Head of caudate nucleus (tissue), 42 donors: ENCODE measurements at regions not wholly inside any gene's neighbourhood (a gene's known extent, or its start where the extent isn't known, plus 50 kb on each side); places are given as distances from the start of the nearest gene placed in this dataset.
"Not testable (repeated sequence)": the region's sequence is repeated elsewhere in the genome, so short reads cannot be mapped to it uniquely, and the experiment has no call there.

Experiments used
- DNase-seq, 42 donors: peaks; one replicate each; pipeline versions ENCODE4 v3.0.0 to v3.0.0-alpha.2; 2020 to 2021; ENCODE audit warnings: mixed read lengths in 7 of 42
- intact Hi-C: fragments of 100-400 bp; cut with DNase I; formaldehyde crosslinking; loops from one replicate; pipeline ENCODE4 v1.15.0; 2022

DNA sequence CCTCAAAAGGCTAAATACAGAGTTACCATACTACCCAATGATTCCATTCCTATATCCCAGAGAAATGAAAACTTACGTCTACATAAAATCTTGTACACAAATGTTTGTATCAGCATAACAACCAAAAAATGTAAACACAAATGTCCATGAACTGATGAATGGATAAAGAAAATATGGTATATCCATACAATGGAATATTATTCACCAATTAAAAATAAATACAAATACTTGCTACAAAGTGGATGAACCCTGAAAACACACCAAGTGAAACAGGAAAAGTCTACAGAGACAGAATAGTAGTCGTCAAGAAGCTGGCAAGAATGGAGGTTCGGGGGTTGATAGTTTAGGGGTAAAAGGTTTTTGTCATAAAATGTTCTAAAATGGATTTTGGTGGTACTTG is 54.0 kb upstream of the ANKRD28 start:
- intact Hi-C loops, result no loop called here
- no peak for DNase-seq

DNA sequence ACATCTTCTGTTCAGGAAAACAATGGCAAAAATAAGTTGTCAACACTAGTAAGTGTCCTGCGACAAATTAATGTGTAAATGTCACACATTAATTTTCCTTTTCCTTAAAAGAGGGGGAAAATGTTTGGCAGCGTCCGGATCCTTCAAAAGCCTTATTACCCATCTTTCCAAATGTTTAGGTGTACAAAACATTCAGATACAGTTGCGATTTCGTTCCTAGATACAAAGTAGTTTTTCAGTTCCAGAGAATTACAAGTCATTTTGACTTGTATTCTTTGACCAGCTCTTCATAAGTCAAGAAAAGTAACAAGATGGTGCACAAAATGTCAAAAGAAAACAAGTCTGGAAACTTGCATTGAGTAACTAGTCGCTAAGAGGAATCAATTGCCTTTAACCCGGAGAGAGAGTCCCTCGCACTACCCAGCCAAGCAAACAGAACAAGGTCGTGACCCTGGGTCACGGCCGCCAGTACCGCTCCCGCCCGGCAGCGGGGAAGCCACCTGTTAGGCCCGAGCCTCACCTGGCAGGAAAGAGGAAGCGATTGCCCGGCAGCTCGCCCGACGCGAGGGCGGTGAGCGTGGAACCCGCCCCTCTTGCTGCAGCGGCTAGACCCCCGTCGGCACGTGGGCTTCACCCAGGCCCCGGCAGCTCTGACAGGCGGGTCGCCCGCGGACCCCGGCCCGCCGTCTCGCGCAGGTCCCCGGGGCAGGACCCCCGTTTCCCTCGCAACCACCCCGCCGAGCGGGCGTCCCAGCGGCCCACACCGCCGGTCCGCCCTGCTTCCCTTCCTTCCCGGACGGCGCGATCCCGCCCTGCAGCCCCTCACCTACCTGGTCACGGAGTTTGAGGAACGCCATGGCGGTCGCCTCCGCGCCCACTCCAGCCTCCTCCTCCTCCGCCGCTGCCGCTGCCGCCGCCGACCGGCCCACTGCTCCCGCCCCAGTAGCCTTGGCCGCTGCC is 61.0 kb upstream of the ANKRD28 start:
- intact Hi-C loops, result loop anchor here (5.0 kb wide), 1 partner anchor 37 kb away; no protein-coding TSS in a partner anchor
- peak in 36 of 42 donors; percentile 6 to 52 (median 28) for DNase-seq

DNA sequence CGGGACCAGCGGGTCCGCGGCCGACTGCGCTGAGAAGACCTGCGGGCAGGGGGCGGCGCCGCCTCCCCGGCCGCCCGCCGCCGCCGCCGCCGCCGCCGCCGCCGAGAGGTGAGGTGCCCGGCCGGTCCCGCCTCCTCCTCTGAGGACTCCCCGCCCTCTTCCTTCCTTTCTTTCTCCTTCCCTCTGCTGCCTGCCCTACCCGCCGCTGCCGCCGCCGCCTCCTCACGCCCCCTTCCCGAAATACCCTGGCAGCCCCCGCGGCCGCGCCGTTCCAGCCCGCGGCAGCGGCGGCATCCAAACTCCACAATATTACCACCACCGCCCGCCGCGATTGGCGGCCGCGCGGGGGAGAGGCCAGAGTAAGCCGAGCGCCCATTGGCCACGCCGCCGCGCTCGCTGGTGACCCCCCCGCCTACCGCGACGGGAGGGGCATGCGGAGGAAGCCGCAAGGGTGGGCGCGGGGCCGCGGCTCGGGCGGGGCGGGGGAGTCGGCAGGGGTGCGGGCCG is 61.8 kb upstream of the ANKRD28 start:
- intact Hi-C loops, result loop anchor here (5.0 kb wide), 1 partner anchor 37 kb away; no protein-coding TSS in a partner anchor
- peak; percentile 62 to 95 (median 90) for DNase-seq

DNA sequence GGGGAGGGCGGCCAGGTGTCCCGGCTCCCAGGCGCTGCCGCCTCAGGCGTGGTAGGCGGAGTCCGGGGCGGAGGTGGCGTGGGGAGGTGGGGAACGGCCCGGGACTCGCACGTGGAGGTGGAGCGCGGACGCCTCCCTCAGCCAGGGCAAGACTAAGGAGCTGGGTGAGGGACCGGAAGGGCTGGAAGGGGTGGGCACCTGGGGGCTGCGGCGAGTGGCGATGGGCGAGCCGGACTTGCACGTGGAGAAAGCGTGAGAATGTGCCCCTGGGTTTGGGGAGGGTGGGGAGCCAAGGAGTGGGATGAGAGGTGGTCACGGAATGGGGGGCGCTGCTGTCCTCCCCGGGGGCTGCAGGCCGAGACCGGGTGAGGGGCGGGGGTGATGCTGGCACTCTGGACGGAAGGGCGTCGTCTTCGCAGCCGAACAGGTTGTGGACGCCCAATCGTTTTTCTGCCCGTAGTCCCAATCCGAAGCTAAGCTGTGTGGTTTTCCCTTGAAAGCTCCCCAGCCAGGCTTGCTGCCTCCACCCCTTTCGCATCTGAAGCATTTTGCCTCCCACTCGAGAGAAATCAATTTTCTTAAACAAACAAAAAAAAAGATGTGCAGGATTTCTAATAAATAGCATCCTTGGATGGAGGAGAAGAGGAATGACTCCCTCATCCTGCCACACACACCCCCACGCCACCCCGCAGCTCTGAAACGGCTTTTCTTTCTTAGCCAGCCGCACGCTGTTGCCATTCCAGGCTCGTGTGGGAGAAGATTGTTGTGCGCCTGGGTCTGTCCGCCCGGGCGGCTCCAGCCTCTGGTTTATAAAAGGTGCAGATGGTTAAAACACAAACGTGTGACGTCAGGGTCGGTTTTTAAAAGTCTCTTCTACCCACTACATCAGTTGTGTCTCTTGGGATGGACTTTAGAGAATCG is 62.5 kb upstream of the ANKRD28 start:
- DNase-seq, result peak; percentile 27 to 85 (median 69)
- intact Hi-C loops, result no loop called here

DNA sequence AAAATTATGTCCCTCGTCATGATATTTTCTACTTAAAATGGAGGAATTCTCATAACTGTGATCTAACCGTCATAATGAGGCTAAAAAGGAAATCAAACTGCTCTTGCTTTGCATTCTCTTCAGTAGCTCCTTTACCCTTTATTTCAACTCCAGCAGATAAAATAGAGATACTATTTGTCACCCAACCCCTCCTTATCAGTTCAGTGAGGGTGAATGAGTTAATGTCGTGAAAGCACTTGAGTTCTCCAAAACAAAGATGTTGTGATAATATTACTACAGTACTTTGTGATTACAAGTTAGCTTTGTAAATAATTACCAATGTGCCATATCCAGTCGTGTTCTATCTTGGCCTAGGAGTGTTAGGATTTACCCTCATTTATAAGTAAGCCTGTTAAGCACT is 63.4 kb upstream of the ANKRD28 start:
- intact Hi-C loops, result no loop called here
- no peak for DNase-seq

DNA sequence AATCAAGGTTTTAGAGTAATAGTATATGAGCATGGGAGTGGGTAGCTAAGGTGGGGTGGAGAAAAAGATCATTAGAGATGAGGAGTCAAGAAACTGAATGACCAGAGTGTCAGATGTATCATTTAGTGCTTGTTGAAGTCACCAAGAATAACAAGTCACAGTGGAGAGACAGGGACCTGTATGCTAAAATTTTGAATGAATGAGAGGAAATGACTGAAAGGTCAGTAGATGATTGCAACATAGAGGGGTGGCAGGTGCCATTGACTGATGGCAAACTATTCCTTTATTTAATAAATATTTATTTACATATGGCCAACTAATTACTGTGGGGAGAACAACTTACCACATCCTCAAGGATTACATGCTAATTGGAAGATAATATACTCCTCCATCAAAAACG is 75.0 kb upstream of the ANKRD28 start:
- intact Hi-C loops, result no loop called here
- DNase-seq, result no peak

DNA sequence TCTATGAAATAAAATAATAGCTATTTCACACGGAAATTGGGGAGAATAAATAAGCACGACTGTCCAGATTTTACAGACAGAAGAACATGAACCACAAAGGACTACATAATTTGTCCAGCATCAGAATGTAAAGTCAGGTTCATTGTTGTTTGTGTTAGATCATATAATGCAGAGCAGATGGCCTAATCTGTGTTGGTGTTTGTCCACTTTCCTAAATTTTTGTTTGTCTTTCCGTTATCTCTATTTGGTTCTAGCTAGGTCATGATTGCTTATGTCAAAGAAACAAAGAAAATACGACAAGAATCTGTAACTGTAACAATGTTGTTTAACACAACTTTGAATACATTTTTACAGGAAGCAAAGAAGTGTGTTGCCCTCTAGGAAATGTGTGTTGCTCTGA is 75.6 kb upstream of the ANKRD28 start:
- intact Hi-C loops, result no loop called here

DNA sequence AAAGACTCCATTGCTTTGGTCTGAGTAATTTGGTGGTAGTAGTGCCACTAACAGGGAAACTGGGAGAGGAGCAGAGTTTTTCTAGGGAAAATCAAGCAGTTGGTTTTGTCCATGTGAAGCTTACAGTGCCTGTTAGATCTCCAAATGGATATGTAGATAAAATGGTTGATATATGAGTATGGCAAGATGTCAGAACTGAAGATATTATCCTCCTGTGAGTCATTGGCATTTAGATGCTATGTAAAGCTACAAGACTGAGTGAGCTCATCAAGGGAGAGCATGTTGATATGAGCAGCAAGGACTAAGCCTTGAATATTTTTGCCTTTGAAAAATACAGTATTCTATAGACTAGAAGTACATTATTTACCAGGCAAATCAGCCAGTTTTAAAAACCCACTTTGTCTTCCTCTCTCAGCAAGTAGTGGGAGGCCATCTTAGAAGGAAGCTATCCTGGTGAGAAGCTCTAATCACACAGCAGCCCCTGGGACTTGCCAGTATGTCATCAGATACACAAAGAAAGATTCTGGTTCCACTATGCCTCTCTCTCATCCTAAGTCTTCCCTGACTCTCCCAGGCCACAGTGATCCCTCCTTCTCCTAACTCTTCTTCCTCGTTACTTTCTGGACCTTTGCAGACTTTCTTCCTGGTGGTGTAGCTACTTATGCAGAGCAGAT is 77.4 kb upstream of the ANKRD28 start:
- intact Hi-C loops, result no loop called here
- no peak for DNase-seq

More for the DNA sequence above, 75.6 kb upstream of the ANKRD28 start:
- DNase-seq, result no peak

DNA sequence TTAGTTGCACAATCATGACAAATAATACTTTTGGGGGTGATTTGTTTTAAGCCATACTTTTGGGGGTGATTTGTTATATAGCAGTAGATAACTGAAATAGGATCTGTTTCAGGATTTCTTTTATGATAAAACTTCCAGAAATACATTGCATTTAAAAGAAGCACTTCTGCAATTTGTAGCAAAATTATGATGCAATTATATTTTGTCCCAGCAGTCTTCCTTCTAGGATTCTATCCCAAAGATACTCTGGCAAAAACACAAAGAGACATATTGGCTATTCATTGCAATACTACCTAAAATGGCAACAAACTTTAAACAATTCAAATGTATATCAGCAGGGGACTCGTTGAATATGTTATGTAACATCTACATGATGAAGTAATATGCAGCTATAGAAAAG is 78.9 kb upstream of the ANKRD28 start:
- DNase-seq, result no peak
- intact Hi-C loops, result no loop called here

DNA sequence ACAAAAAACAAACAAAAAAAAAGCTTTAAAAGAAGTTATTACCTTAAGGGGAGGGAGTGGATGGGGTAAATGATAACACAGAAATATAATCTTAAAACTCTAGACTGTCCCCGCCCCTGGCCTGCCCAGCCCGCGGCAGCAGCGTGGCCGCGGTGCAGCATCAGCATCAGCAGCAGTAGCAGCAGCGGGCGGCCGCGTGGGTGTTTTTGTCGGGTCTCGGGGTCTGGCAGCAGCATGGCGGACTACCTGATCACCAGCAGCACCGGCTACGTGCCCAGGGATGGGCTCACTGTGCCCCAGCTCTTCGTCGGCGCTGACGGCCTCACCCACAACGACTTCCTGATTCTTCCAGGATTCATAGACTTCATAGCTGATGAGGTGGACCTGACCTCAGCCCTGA is 80.0 kb upstream of the ANKRD28 start:
- DNase-seq, result no peak
- intact Hi-C loops, result no loop called here

DNA sequence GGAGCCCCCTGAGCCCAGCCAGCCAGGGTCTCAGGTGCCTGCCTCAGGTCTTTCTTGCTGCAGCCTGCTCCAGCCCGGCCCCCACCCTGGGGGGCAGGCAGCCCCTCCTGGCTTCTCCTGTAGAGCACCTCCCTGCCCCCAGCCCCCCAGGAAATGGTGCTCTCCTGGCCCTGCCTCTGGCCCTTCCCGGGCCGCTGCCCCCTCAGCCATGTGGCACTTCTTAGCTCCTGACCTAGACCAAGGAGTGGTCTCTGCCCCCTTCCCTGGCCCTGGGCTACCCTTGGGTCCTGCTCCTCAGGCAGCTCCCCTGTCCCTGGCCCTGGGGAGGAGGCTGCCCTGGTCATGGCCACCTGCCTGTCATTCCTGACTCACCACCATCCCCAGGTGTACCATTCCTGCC is 82.0 kb upstream of the ANKRD28 start:
- DNase-seq, intact Hi-C loops: not testable (repeated sequence)

DNA sequence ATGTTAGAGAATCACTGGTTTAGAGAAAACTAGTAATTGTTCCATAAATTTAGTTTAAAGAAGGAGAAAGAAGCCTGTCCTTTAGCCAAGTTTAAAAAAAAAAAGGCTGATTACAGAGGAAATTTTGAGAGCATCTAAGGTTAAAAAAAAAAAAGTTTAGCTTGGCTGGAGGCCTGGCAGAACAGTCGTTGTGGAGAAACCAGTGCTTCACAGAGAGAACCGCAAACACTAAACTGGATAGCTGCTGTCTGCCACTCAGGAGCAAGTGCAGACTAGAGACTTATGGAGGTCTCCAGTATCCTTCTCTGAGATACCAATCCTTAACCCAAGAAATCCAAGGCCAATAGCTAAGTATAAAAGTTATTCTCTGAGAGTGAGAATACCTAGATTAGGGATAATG is 84.8 kb upstream of the ANKRD28 start:
- intact Hi-C loops, result no loop called here
- DNase-seq, result no peak

DNA sequence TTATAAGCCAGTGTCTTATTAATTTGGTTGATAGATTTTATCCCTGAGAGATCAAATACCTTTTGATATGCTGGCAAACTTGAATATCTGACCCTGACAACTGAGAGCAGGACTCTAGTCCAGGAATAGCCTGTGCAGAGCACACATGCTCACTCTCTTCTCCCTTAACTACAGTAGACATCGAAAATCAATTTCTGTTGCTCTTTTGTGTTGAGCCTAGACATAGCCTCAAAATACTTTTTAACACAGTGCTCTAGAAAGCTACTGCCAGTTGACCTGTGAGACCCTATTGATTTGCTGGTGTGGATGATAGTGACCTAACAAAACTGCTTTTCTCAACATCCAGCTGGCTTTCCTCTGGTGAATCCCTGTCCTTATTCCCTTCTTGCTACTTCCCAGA is 86.4 kb upstream of the ANKRD28 start:
- DNase-seq, result no peak
- intact Hi-C loops, result no loop called here

DNA sequence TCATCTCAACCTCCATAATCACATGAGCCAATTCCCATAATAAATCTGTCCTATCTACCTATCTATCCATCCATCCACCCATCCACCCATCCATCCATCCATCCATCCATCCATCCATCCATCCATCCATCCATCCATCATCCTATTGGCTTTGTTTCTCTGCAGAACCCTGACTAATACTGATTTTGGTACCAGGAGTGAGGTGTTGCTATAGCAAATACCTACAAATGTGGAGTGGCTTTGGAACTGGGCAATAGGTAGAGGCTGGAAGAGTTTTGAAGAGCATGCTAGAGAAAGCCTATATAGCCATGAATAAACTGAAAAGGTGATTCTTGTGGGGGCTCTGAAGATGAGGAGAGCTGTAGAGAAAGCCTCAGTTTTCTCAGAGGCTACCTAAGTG is 88.7 kb upstream of the ANKRD28 start:
- intact Hi-C loops, result no loop called here
- DNase-seq, result no peak

DNA sequence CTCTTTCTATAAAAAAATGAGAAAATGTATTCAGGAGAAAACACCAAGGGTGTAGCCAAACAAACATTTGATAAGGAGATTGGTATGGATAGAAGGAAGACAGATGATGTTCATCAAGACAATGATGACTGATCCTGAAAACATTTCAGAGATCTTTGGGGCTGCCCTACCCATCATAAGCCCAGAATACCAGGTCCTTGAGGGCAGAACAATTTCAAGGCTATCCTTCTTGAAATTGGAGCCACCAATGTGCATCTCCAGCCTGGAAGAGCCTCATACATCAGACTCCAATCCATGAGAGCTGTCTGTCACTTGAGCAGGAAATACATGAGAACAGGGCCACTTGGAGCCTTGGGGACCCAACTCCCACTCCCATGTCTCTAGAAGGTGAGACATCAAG is 89.5 kb upstream of the ANKRD28 start:
- intact Hi-C loops, result no loop called here
- no peak for DNase-seq

DNA sequence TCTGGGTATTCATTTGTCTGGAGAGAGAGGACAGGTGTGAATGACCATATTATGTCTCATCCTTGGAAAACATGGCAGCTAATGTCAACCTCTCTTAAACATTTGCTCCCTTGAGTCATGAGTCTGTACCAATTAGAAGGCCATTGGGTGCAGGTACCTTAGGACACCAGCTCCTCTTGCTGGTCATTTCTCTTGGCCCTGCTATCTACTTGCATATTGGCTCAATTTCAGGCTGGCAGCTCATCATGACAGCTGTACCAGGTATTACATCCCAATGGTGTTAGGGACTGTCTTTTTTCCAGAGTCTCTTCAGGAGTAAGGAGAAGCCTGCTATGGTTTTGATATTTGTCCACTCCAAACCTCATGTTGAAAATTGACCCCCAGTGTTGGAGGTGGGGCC is 92.2 kb upstream of the ANKRD28 start:
- no peak for DNase-seq
- intact Hi-C loops, result no loop called here

DNA sequence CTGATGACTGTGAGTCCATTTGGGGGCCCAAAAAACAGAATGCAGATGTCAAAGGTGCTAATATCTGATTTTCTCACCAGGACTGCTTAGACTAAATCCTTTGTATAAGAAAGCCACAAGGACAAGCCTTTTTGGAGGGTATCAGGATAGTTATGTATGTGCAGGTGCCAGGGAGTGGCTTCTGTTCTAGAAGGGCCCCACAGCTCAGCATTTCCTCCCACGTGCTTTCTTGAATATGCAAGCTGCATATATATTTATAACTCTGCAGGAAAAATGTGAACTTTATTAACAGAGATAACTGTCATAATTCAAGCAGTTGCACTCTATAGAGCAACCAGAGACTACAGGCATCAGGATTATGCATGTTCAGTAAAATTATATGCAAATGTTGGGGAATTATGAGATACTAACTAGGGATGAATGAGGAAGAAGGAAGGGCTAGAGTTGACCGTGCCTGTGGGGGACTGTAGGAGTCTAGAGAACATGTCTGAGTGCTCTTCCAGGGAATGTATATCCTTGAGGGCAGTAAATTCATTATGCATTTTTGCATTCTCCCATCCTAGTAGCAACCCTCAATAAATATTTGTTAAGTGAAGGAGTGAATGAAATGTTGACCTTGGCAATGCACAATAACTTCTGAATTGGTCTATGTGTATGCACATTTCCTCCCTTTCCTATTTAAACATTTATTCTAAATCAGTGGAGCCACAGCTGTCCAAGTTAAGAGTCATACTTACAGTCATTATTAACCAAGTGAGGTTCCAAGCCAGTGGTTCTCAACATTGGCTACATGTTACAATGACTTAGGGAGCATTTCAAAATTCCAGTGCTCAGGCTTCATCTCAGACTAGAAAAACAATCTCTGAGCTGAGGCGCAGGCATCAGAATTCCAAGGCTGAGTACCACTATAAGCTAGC is 94.8 kb upstream of the ANKRD28 start:
- intact Hi-C loops, result no loop called here
- peak in 27 of 42 donors; percentile 13 to 77 (median 41) for DNase-seq

DNA sequence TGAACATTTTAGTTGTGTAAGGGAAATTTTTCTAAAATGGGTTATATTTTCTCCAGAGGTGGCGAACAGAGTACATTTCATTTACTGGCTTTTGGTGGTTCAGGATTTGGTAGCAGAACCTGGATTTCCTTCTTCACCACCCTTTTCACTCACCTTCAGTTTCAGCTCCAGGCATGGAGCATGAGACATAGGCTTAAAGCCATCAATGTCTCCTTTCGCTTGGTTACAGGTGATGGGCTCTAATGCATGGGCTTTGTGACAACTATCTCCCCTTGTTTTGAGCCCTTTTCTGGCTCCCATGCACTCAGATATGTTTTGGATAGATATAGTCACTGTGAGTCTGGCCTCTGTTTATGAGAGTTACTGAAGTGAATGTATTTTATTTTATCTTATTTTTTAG is 96.6 kb upstream of the ANKRD28 start:
- no peak for DNase-seq
- intact Hi-C loops, result no loop called here
